GM10248 (cell line): ENCODE measurements at regions not wholly inside any gene's neighbourhood (a gene's known extent, or its start where the extent isn't known, plus 50 kb on each side); places are given as distances from the start of the nearest gene placed in this dataset.

ENCODE experiments used
- CTCF ChIA-PET: fragments of 300-600 bp; sonication (Branson Sonifier 250); formaldehyde crosslinking; extraction: SDS; loops from one replicate; lab custom pipeline; 2021; ENCODE audit warnings: antibody characterized with exemption; lab: Yijun Ruan, JAX
- POLR2A ChIA-PET: fragments of 350-650 bp; sonication (Branson Sonifier 250); formaldehyde crosslinking; extraction: SDS; loops from one replicate; lab custom pipeline; 2020; ENCODE audit warnings: antibody characterized with exemption; lab: Yijun Ruan, JAX
- DNase-seq: peaks from one replicate; pipeline ENCODE4 v3.0.0; 2012; ENCODE audit errors: extremely low spot score
- TF ChIP-seq, protein P1 (sequence below): IDR thresholded peaks from 2 replicates; pipeline ENCODE4 v1.5.1; 2012; ENCODE audit warnings: mild to moderate bottlenecking, low read depth; ENCODE audit errors: extremely low read depth, missing control alignments, control extremely low read depth

DNA sequence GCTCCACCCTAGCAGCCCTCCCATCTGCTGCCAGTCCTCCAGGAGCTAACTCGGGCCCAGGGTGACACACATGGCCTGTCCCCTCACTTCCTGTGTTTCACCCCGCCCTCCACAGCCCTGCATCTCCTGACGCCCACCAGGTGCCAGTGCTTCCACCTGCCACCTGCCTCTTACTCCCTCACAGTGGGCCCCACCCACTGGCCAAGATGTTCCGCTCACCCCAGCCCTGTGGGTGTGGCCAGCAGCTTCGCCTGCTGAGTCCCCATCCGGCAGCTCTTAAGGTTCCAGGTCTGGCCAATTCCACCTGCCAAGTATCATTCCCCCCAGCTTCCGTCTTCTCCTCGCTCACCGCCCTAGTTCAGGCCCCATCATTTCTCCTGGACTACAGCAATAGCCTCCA, 184.1 kb downstream of the MBOAT1 start:
- ChIA-PET CTCF (interaction anchor here (1.3 kb wide), 1 partner anchor 14 kb away, joined by 3 read pairs; no protein-coding TSS in a partner anchor), POLR2A (no interaction called here)
- TF ChIP-seq, protein P1, sequence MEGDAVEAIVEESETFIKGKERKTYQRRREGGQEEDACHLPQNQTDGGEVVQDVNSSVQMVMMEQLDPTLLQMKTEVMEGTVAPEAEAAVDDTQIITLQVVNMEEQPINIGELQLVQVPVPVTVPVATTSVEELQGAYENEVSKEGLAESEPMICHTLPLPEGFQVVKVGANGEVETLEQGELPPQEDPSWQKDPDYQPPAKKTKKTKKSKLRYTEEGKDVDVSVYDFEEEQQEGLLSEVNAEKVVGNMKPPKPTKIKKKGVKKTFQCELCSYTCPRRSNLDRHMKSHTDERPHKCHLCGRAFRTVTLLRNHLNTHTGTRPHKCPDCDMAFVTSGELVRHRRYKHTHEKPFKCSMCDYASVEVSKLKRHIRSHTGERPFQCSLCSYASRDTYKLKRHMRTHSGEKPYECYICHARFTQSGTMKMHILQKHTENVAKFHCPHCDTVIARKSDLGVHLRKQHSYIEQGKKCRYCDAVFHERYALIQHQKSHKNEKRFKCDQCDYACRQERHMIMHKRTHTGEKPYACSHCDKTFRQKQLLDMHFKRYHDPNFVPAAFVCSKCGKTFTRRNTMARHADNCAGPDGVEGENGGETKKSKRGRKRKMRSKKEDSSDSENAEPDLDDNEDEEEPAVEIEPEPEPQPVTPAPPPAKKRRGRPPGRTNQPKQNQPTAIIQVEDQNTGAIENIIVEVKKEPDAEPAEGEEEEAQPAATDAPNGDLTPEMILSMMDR = no peak
- DNase-seq = no peak

DNA sequence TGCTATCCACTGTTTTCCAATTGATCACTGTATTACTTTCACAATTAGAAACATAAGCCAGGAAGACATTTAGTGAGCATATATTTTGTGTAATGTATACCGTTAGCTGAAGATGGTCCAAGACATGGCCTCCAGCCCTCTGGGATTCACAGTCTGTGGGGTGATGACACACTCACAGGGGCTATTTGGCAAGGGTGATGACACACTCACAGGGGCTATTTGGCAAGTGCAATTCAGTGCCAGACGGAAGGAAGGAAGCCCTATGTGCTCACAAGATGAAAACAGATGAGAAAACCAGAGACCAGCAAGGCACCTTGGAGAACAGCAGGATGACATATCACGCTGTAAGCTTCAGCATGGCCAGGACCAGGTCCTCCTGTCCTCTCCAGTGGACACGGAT, 183.7 kb downstream of the MBOAT1 start:
- ChIA-PET POLR2A (no interaction called here), CTCF (interaction anchor here (1.3 kb wide), 1 partner anchor 13 kb away, joined by 3 read pairs; no protein-coding TSS in a partner anchor)
- no peak for DNase-seq
- TF ChIP-seq, protein P1 = no peak

DNA sequence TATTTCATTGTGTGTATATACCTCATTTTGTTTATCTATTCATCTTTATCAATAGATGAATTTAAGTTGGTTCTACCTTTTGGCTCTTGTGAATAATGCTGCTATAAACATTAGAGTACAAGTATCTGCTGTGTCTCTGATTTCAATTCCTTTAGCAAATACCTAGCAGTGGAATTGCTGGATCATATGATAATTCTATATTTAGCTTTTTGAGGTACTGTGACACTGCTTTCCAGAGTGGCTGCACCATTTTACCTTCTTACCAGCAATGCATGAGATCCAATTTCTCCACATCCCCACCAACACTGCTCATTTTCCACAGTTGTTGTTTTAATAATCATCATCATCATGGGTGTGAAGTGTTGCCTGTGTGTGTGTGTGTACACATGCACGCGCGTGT, 182.3 kb downstream of the MBOAT1 start:
- no peak for DNase-seq
- ChIA-PET CTCF (no interaction called here), POLR2A (no interaction called here)
- TF ChIP-seq, protein P1 = no peak

DNA sequence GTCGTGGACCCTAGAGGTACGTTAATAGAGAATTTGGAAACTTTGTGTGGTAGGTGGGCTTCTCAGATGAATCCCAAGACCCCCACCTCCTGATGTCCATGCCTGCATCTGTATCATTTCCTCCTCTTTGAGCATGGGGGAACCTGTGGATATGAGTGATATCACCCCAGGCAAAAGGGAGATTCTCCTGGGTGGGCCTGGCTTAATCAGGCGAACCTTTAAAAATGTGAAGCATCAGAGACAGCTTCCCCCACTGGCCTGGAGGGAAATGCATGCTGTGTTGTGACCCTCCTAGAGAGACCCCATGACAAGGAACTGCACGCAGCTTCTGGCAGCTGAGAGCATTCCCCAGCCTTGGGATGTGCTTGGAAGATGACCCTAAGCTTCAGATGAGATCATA, 180.9 kb downstream of the MBOAT1 start:
- no peak for DNase-seq
- POLR2A ChIA-PET = no interaction called here
- TF ChIP-seq, protein P1 = no peak
- CTCF ChIA-PET = no interaction called here

DNA sequence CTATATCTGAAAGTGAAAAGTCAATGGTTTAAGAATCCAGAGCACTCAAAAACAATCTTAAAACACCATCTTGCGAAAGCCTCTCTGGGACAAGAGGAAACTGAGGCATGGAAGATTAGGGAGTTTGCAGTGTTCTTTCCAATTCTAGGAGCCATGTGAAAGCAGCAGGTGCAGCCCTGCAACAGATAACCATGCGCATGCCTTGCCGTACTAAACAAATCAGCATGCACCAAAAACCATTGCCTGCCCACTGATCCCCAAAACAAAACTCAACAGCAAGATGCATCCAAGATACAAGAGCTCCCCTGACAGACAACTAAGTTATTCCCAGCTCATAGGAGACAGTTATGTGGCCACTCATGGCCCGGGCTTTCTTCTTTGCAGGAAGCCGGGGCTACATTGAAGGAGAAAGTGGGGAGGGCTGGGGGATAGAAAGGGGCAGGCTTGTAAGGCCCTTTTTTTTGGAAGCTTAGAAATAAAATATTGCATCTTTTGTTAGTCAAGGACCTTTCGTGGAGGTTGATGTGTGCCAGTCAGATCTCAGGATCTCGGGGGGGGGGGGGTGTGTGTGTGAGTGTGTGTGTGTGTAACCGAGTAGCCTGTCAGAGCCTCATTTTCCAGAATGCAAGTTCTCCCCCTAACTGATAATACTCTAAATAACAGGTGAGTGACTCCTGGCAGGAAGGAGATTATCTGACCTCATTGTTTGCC, 178.4 kb downstream of the MBOAT1 start:
- ChIA-PET POLR2A (no interaction called here), CTCF (no interaction called here)
- no peak for DNase-seq
- TF ChIP-seq, protein P1 = no peak

DNA sequence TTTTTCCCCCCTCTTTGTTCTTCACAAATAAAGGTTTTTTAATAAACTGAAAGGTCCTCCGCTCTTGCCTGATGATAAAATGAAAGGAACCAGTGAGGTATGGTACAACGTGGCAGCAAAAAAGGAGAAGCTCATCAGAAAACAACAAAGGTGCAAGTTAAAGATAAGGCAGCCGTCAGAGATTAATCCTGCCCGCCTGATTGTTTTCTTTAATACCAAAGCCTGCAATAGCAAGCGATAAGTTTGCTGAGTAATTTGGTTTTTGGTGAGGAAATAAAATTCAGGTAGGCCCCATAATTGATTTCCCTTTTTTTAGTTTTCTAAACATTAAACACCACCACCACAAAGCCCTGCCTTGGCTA, 177.9 kb downstream of the MBOAT1 start:
- ChIA-PET POLR2A (no interaction called here), CTCF (no interaction called here)
- DNase-seq = no peak
- TF ChIP-seq, protein P1 = no peak
